GM23248 (cell line): ENCODE measurements at regions not wholly inside any gene's neighbourhood (a gene's known extent, or its start where the extent isn't known, plus 50 kb on each side); places are given as distances from the start of the nearest gene placed in this dataset.

Experiments used
- EZH2 ChIP-seq: fragments of 200-600 bp; sonication (generic); IDR thresholded peaks from 2 replicates; pipeline ENCODE4 v1.6.1; 2018; ENCODE audit warnings: antibody characterized with exemption, mild to moderate bottlenecking; ENCODE audit not compliant: insufficient read depth, poor library complexity, severe bottlenecking
- EZH2phosphoT487 ChIP-seq: fragments of 200-600 bp; sonication (generic); IDR thresholded peaks from 2 replicates; pipeline ENCODE4 v1.6.1; 2018; ENCODE audit warnings: antibody characterized with exemption, moderate library complexity, mild to moderate bottlenecking, low read depth; ENCODE audit not compliant: insufficient read depth

- TF ChIP-seq EZH2 (no peak), EZH2phosphoT487 (no peak)
Measured at GRCh38 chr9:79824265-79824664, 252.5 kb downstream of the TLE4 start.
